ENCODE measurements at regions not wholly inside any gene's neighbourhood (a gene's known extent, or its start where the extent isn't known, plus 50 kb on each side); places are given as distances from the start of the nearest gene placed in this dataset.

GRCh38 chr2:134175834-134176233, 78.0 kb upstream of the MGAT5 start:
- TF ChIP-seq, protein P1, sequence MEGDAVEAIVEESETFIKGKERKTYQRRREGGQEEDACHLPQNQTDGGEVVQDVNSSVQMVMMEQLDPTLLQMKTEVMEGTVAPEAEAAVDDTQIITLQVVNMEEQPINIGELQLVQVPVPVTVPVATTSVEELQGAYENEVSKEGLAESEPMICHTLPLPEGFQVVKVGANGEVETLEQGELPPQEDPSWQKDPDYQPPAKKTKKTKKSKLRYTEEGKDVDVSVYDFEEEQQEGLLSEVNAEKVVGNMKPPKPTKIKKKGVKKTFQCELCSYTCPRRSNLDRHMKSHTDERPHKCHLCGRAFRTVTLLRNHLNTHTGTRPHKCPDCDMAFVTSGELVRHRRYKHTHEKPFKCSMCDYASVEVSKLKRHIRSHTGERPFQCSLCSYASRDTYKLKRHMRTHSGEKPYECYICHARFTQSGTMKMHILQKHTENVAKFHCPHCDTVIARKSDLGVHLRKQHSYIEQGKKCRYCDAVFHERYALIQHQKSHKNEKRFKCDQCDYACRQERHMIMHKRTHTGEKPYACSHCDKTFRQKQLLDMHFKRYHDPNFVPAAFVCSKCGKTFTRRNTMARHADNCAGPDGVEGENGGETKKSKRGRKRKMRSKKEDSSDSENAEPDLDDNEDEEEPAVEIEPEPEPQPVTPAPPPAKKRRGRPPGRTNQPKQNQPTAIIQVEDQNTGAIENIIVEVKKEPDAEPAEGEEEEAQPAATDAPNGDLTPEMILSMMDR (IDR thresholded peaks at IDR 0.05; ENCODE audit: low read depth, low read length, poor library complexity, severe bottlenecking): no peak
- TF ChIP-seq EZH2phosphoT487 (IDR thresholded peaks at IDR 0.05; ENCODE audit: borderline replicate concordance, low read length): no peak

Measured in DOHH2 (cell line).